NCI-H226 (cell line): ENCODE measurements at regions not wholly inside any gene's neighbourhood (a gene's known extent, or its start where the extent isn't known, plus 50 kb on each side); places are given as distances from the start of the nearest gene placed in this dataset.
"Not testable (repeated sequence)": the region's sequence is repeated elsewhere in the genome, so short reads cannot be mapped to it uniquely, and the experiment has no call there.

Experiments
- DNase-seq: peaks from one replicate; pipeline ENCODE4 v3.0.0-alpha.2; 2015

- DNase-seq = no peak
These were observed 305.2 kb upstream of the MIS18BP1 start for GRCh38 chr14:45558183-45558582.

GRCh38 chr14:45553981-45554380 is 301.0 kb upstream of the MIS18BP1 start:
- DNase-seq = no peak

- not testable (repeated sequence) for DNase-seq
These were observed 298.3 kb upstream of the MIS18BP1 start for GRCh38 chr14:45551240-45551820.

GRCh38 chr14:45531022-45531421 is 278.0 kb upstream of the MIS18BP1 start:
- DNase-seq = no peak

- peak; percentile 5 for DNase-seq
These were observed 273.9 kb upstream of the MIS18BP1 start for GRCh38 chr14:45526715-45527549.

GRCh38 chr14:45519766-45520165 is 266.8 kb upstream of the MIS18BP1 start:
- DNase-seq = no peak

GRCh38 chr14:45492876-45493275 is 239.9 kb upstream of the MIS18BP1 start:
- DNase-seq = no peak

GRCh38 chr14:45491914-45492313 is 238.9 kb upstream of the MIS18BP1 start:
- DNase-seq = no peak

- no peak for DNase-seq
These were observed 233.6 kb upstream of the MIS18BP1 start for GRCh38 chr14:45486599-45486998.

GRCh38 chr14:45467023-45467422 is 214.0 kb upstream of the MIS18BP1 start:
- no peak for DNase-seq

- no peak for DNase-seq
These were observed 181.2 kb upstream of the MIS18BP1 start for GRCh38 chr14:45434221-45434620.

- peak; percentile 40 for DNase-seq
These were observed 173.8 kb upstream of the MIS18BP1 start for GRCh38 chr14:45426685-45427282.

GRCh38 chr14:45406942-45407341 is 153.9 kb upstream of the MIS18BP1 start:
- DNase-seq = no peak

- DNase-seq = no peak
These were observed 148.1 kb upstream of the MIS18BP1 start for GRCh38 chr14:45400950-45401640.

- DNase-seq = no peak
These were observed 147.5 kb upstream of the MIS18BP1 start for GRCh38 chr14:45400509-45400908.

- no peak for DNase-seq
These were observed 128.1 kb upstream of the MIS18BP1 start for GRCh38 chr14:45381091-45381490.

GRCh38 chr14:45377166-45377565 is 124.2 kb upstream of the MIS18BP1 start:
- DNase-seq = no peak

- no peak for DNase-seq
These were observed 120.9 kb upstream of the MIS18BP1 start for GRCh38 chr14:45373877-45374276.

- no peak for DNase-seq
These were observed 111.7 kb upstream of the MIS18BP1 start for GRCh38 chr14:45364565-45365156.

GRCh38 chr14:45362505-45362904 is 109.5 kb upstream of the MIS18BP1 start:
- no peak for DNase-seq

- no peak for DNase-seq
These were observed 108.7 kb upstream of the MIS18BP1 start for GRCh38 chr14:45361727-45362126.

GRCh38 chr14:45359746-45360145 is 106.7 kb upstream of the MIS18BP1 start:
- no peak for DNase-seq

GRCh38 chr14:45332360-45332988 is 79.5 kb upstream of the MIS18BP1 start:
- no peak for DNase-seq
